Liver (tissue), 8 donors: ENCODE measurements at regions not wholly inside any gene's neighbourhood (a gene's known extent, or its start where the extent isn't known, plus 50 kb on each side); places are given as distances from the start of the nearest gene placed in this dataset.

Experiments used
- DNase-seq: peaks from one replicate; pipeline ENCODE4 v3.0.0-alpha.2; 2017; ENCODE audit warnings: low spot score
- H3K27ac ChIP-seq, 2 donors: one replicate each; pipeline ENCODE4 v1.7.0; 2013; ENCODE audit warnings: inconsistent platforms in 2 of 2, low read length in 2 of 2, control low read depth in 1 of 2, low read depth in 1 of 2, mild to moderate bottlenecking in 1 of 2
- H3K27me3 ChIP-seq, 4 donors: one replicate each; pipeline versions ENCODE4 v1.6.1 to v1.7.0; 2013; ENCODE audit warnings: low read length in 3 of 4, inconsistent platforms in 1 of 4, mild to moderate bottlenecking in 1 of 4, moderate library complexity in 1 of 4; ENCODE audit not compliant: control insufficient read depth in 4 of 4, insufficient read depth in 4 of 4
- H3K36me3 ChIP-seq, 4 donors: one replicate each; pipeline versions ENCODE4 v1.6.1 to v1.7.0; 2013; ENCODE audit warnings: low read length in 3 of 4, mild to moderate bottlenecking in 3 of 4, low read depth in 1 of 4, moderate library complexity in 1 of 4; ENCODE audit not compliant: control insufficient read depth in 4 of 4, insufficient read depth in 3 of 4
- H3K4me1 ChIP-seq, 4 donors: one replicate each; pipeline versions ENCODE4 v1.6.1 to v1.7.0; 2013; ENCODE audit warnings: low read length in 3 of 4, mild to moderate bottlenecking in 3 of 4, moderate library complexity in 1 of 4; ENCODE audit not compliant: control insufficient read depth in 4 of 4, insufficient read depth in 4 of 4
- H3K4me3 ChIP-seq, 3 donors: one replicate each; pipeline versions ENCODE4 v1.6.1 to v1.7.0; 2013; ENCODE audit warnings: low read length in 3 of 3, control low read depth in 1 of 3, low read depth in 1 of 3, mild to moderate bottlenecking in 1 of 3
- H3K9ac ChIP-seq, 2 donors: one replicate each; pipeline ENCODE4 v1.7.0; 2013; ENCODE audit warnings: low read length in 2 of 2, mild to moderate bottlenecking in 2 of 2, moderate library complexity in 2 of 2, control low read depth in 1 of 2, low read depth in 1 of 2
- H3K9me3 ChIP-seq, 4 donors: one replicate each; pipeline versions ENCODE4 v1.6.1 to v1.7.0; 2013; ENCODE audit warnings: low read length in 3 of 4; ENCODE audit not compliant: control insufficient read depth in 4 of 4
- ATF3 ChIP-seq: IDR thresholded peaks from 2 replicates; pipeline ENCODE4 v1.6.1; 2016; ENCODE audit warnings: antibody characterized with exemption
- CTCF ChIP-seq: fragments of 150-350 bp; IDR thresholded peaks from 2 replicates; pipeline ENCODE4 v1.5.1; 2017; ENCODE audit warnings: improper control_type of control experiment, low read depth, low read length; ENCODE audit not compliant: missing input control
- EGR1 ChIP-seq, 2 donors: IDR thresholded peaks; 2 replicates each; pipeline ENCODE4 v1.6.1; 2016 to 2018; ENCODE audit warnings: antibody characterized with exemption in 2 of 2, low read depth in 2 of 2
- FOXA1 ChIP-seq: IDR thresholded peaks from 2 replicates; pipeline ENCODE4 v1.6.1; 2016; ENCODE audit warnings: antibody characterized with exemption
- FOXA2 ChIP-seq: IDR thresholded peaks from 2 replicates; pipeline ENCODE4 v1.6.1; 2016; ENCODE audit warnings: antibody characterized with exemption
- GABPA ChIP-seq, 2 donors: IDR thresholded peaks in 1 of 2; conservative IDR thresholded peaks in 1 of 2; 2 replicates each; pipeline ENCODE4 v1.6.1; 2016; ENCODE audit warnings: antibody characterized with exemption in 2 of 2, mild to moderate bottlenecking in 1 of 2, moderate library complexity in 1 of 2
- HNF4A ChIP-seq, 2 donors: conservative IDR thresholded peaks; 2 replicates each; pipeline ENCODE4 v1.6.1; 2016; ENCODE audit warnings: antibody characterized with exemption in 2 of 2, mild to moderate bottlenecking in 2 of 2
- HNF4G ChIP-seq: IDR thresholded peaks from 2 replicates; pipeline ENCODE4 v1.6.1; 2016; ENCODE audit warnings: antibody characterized with exemption
- JUND ChIP-seq, 2 donors: IDR thresholded peaks; 2 replicates each; pipeline ENCODE4 v1.6.1; 2016; ENCODE audit warnings: antibody characterized with exemption in 2 of 2
- NR2F2 ChIP-seq: IDR thresholded peaks from 2 replicates; pipeline ENCODE4 v1.6.1; 2016; ENCODE audit warnings: antibody characterized with exemption
- RAD21 ChIP-seq, 2 donors: IDR thresholded peaks; 2 replicates each; pipeline ENCODE4 v1.6.1; 2016; ENCODE audit warnings: antibody characterized with exemption in 2 of 2, mild to moderate bottlenecking in 2 of 2
- REST ChIP-seq: IDR thresholded peaks from 2 replicates; pipeline ENCODE4 v1.6.1; 2016; ENCODE audit warnings: antibody characterized with exemption, mild to moderate bottlenecking
- RXRA ChIP-seq, 2 donors: IDR thresholded peaks; 2 replicates each; pipeline ENCODE4 v1.6.1; 2017 to 2018; ENCODE audit warnings: antibody characterized with exemption in 2 of 2, mild to moderate bottlenecking in 1 of 2
- SP1 ChIP-seq: IDR thresholded peaks from 2 replicates; pipeline ENCODE4 v1.6.1; 2018; ENCODE audit warnings: antibody characterized with exemption, mild to moderate bottlenecking
- TAF1 ChIP-seq: conservative IDR thresholded peaks from 2 replicates; pipeline ENCODE4 v1.6.1; 2016; ENCODE audit warnings: antibody characterized with exemption, mild to moderate bottlenecking
- YY1 ChIP-seq: IDR thresholded peaks from 2 replicates; pipeline ENCODE4 v1.6.1; 2016; ENCODE audit warnings: antibody characterized with exemption, mild to moderate bottlenecking
- ZBTB33 ChIP-seq: IDR thresholded peaks from 2 replicates; pipeline ENCODE4 v1.6.1; 2016; ENCODE audit warnings: antibody characterized with exemption
- WGBS: extraction: QIAGEN DNeasy Blood & Tissue Kit; methylation state at CpG from one replicate; pipeline ENCODE4 v1.1.7; 2013; 5-methylcytosine and 5-hydroxymethylcytosine counted together
- donor health status: healthy.
- donor health status: healthy.
- donor health status: healthy.
- donor health status: healthy.
- donor health status: healthy.

- TF ChIP-seq ZBTB33 (no peak), EGR1 (IDR thresholded peaks at IDR 0.05; ENCODE audit: low read depth in 2 of 2) (no peak), RXRA (IDR thresholded peaks at IDR 0.05) (no peak), RAD21 (IDR thresholded peaks at IDR 0.05) (no peak), YY1 (no peak)
These were observed 333.9 kb upstream of the CDH11 start (continued) for GRCh38 chr16:65455761-65456160.

- TF ChIP-seq HNF4G (no peak), FOXA2 (no peak), GABPA (IDR thresholded peaks at IDR 0.05 in 1 of 2, conservative IDR thresholded peaks at IDR 0.05 in 1 of 2) (no peak), REST (no peak), SP1 (no peak), ATF3 (no peak), TAF1 (no peak), YY1 (no peak), RXRA (IDR thresholded peaks at IDR 0.05) (no peak)
- no peaks in the 10 kb centered on the region for H3K27me3 ChIP-seq
- no peaks in the 10 kb centered on the region for H3K4me1 ChIP-seq
- 73% methylated on average over 2 of the region's 2 CpGs for WGBS
- no peak overlapping the region for H3K9ac ChIP-seq
- no peaks in the 10 kb centered on the region for H3K36me3 ChIP-seq
- DNase-seq, result no peak
- no peak overlapping the region for H3K27ac ChIP-seq
- H3K9me3 ChIP-seq, result peaks cover 0 to 6% (median 0%) of the 10 kb centered on the region in 4 donors
- H3K4me3 ChIP-seq, result no peak overlapping the region
These were observed 331.8 kb upstream of the CDH11 start for GRCh38 chr16:65453646-65454045.

GRCh38 chr16:65449526-65449925 lies 327.7 kb upstream of the CDH11 start:
- H3K4me3 ChIP-seq, result no peak overlapping the region
- peaks cover 0 to 8% (median 2%) of the 10 kb centered on the region in 4 donors for H3K9me3 ChIP-seq
- WGBS, result 82% methylated on average over 1 of the region's 1 CpG

More at GRCh38 chr16:65449526-65449925, 327.7 kb upstream of the CDH11 start:
- no peaks in the 10 kb centered on the region for H3K36me3 ChIP-seq
- H3K27ac ChIP-seq, result no peak overlapping the region
- H3K4me1 ChIP-seq, result no peaks in the 10 kb centered on the region
- no peak overlapping the region for H3K9ac ChIP-seq
- peaks cover 0 to 3% (median 0%) of the 10 kb centered on the region in 4 donors for H3K27me3 ChIP-seq
- DNase-seq, result no peak
- no peak for TF ChIP-seq YY1
- TF ChIP-seq ZBTB33, result no peak
- no peak for TF ChIP-seq EGR1 (IDR thresholded peaks at IDR 0.05; ENCODE audit: low read depth in 2 of 2)
- TF ChIP-seq FOXA1, result no peak
- TF ChIP-seq JUND (IDR thresholded peaks at IDR 0.05), result no peak
- TF ChIP-seq CTCF, result no peak
- no peak for TF ChIP-seq TAF1
- TF ChIP-seq NR2F2, result no peak
- no peak for TF ChIP-seq HNF4A (conservative IDR thresholded peaks at IDR 0.05)
- TF ChIP-seq HNF4G, result no peak
